Keratinocyte (primary cell): ENCODE measurements at regions not wholly inside any gene's neighbourhood (a gene's known extent, or its start where the extent isn't known, plus 50 kb on each side); places are given as distances from the start of the nearest gene placed in this dataset.
"Not testable (repeated sequence)": the region's sequence is repeated elsewhere in the genome, so short reads cannot be mapped to it uniquely, and the experiment has no call there.

ENCODE experiments used
- DNase-seq: peaks from one replicate; pipeline ENCODE4 v3.0.0-alpha.2; 2011; ENCODE audit warnings: low read depth, missing footprints, low spot score
- FAIRE-seq: peaks from 2 replicates; lab custom pipeline; 2011; peaks lifted over from hg19 to GRCh38; lab: Jason Lieb, UNC
- H2AFZ ChIP-seq: 2 replicates; pipeline ENCODE4 v1.6.0; 2012; ENCODE audit warnings: low read length, control low read depth, inconsistent platforms; ENCODE audit not compliant: control insufficient read depth
- H3K27ac ChIP-seq: 2 replicates; pipeline ENCODE4 v1.5.1; 2011; ENCODE audit warnings: low read length; ENCODE audit not compliant: control insufficient read depth, insufficient read depth
- H3K27me3 ChIP-seq: 3 replicates; pipeline ENCODE4 v1.6.0; 2011; ENCODE audit warnings: low read length; ENCODE audit not compliant: control insufficient read depth, insufficient read depth; ENCODE audit errors: extremely low read depth
- H3K36me3 ChIP-seq, 2 experiments: 2 replicates in 1 of 2; 3 replicates in 1 of 2; pipeline ENCODE4 v1.5.1; 2011; ENCODE audit warnings: low read length in 2 of 2, mild to moderate bottlenecking in 1 of 2; ENCODE audit not compliant: control insufficient read depth in 2 of 2, insufficient read depth in 2 of 2; ENCODE audit errors: extremely low read depth in 1 of 2
- H3K4me1 ChIP-seq: 3 replicates; pipeline ENCODE4 v1.5.1; 2011; ENCODE audit warnings: low read length; ENCODE audit not compliant: control insufficient read depth, insufficient read depth; ENCODE audit errors: extremely low read depth
- H3K4me2 ChIP-seq: 3 replicates; pipeline ENCODE4 v1.6.0; 2011; ENCODE audit warnings: low read depth, low read length; ENCODE audit not compliant: control insufficient read depth, insufficient read depth; ENCODE audit errors: extremely low read depth
- H3K4me3 ChIP-seq, 3 experiments: fragments of 200-600 bp in 1 of 3; sonication (generic) in 1 of 3; 2 replicates in 2 of 3; 3 replicates in 1 of 3; pipeline ENCODE4 v1.5.1; 2011 to 2016; ENCODE audit warnings: low read length in 3 of 3, mild to moderate bottlenecking in 3 of 3, control low read depth in 2 of 3, inconsistent platforms in 1 of 3, low read depth in 1 of 3, mixed read lengths in 1 of 3, mixed run types in 1 of 3, moderate library complexity in 1 of 3; ENCODE audit not compliant: control insufficient read depth in 2 of 3, insufficient read depth in 2 of 3; ENCODE audit errors: extremely low read depth in 1 of 3
- H3K79me2 ChIP-seq: 2 replicates; pipeline ENCODE4 v1.6.0; 2012; ENCODE audit warnings: low read length; ENCODE audit not compliant: control insufficient read depth, insufficient read depth
- H3K9ac ChIP-seq: 3 replicates; pipeline ENCODE4 v1.6.0; 2011; ENCODE audit warnings: low read length; ENCODE audit not compliant: control insufficient read depth, insufficient read depth; ENCODE audit errors: extremely low read depth
- H3K9me1 ChIP-seq: 3 replicates; pipeline ENCODE4 v1.6.0; 2011; ENCODE audit warnings: low read length; ENCODE audit not compliant: control insufficient read depth, insufficient read depth; ENCODE audit errors: extremely low read depth
- H3K9me3 ChIP-seq: 2 replicates; pipeline ENCODE4 v1.5.1; 2012; ENCODE audit warnings: low read depth, low read length; ENCODE audit not compliant: control insufficient read depth
- H4K20me1 ChIP-seq: 3 replicates; pipeline ENCODE4 v1.6.0; 2011; ENCODE audit warnings: low read length; ENCODE audit not compliant: control insufficient read depth, insufficient read depth; ENCODE audit errors: extremely low read depth
- CTCF ChIP-seq, 3 experiments: IDR thresholded peaks in 1 of 3; conservative IDR thresholded peaks in 1 of 3; optimal IDR thresholded peaks in 1 of 3; 2 replicates in 2 of 3; 3 replicates in 1 of 3; pipeline versions ENCODE3 to v1.5.1; 2011; ENCODE audit warnings: low read length in 3 of 3, mild to moderate bottlenecking in 3 of 3, moderate library complexity in 2 of 3, control low read depth in 1 of 3, inconsistent platforms in 1 of 3; ENCODE audit not compliant: insufficient read depth in 2 of 3; ENCODE audit errors: extremely low read depth in 1 of 3
- EZH2 ChIP-seq: IDR thresholded peaks from one replicate; pipeline ENCODE4 v1.6.1; 2012; ENCODE audit warnings: inconsistent platforms, mild to moderate bottlenecking, low read length, moderate library complexity
- dilution Hi-C: fragments of 300-500 bp; cut with MboI; formaldehyde crosslinking; loops from one replicate; pipeline ENCODE4 v1.7.0; 2020; ENCODE audit warnings: low sequenced_read_pairs; ENCODE audit not compliant: extremely low pct_ligation_motif_present

GRCh38 chr4:124931050-124931449, 218.5 kb upstream of the ANKRD50 start:
- no peaks in the 10 kb centered on the region for H3K27me3 ChIP-seq
- H3K4me3 ChIP-seq = no peak overlapping the region
- H3K4me1 ChIP-seq = no peaks in the 10 kb centered on the region
- no peak overlapping the region for H2AFZ ChIP-seq
- dilution Hi-C loops = no loop called here
- H3K79me2 ChIP-seq = no peaks in the 10 kb centered on the region
- DNase-seq (no peak), FAIRE-seq (no peak)
- H3K9me1 ChIP-seq = no peaks in the 10 kb centered on the region
- no peaks in the 10 kb centered on the region for H3K36me3 ChIP-seq
- TF ChIP-seq EZH2 (no peak), CTCF (optimal IDR thresholded peaks at IDR 0.05 in 1 of 3, IDR thresholded peaks at IDR 0.05 in 1 of 3, conservative IDR thresholded peaks at IDR 0.05 in 1 of 3; ENCODE audit: extremely low read depth in 1 of 3, insufficient read depth in 2 of 3, low read length in 3 of 3) (no peak)
- H3K4me2 ChIP-seq = no peak overlapping the region
- no peaks in the 10 kb centered on the region for H3K9me3 ChIP-seq
- H3K27ac ChIP-seq = no peak overlapping the region
- no peaks in the 10 kb centered on the region for H4K20me1 ChIP-seq
- no peak overlapping the region for H3K9ac ChIP-seq

DNA sequence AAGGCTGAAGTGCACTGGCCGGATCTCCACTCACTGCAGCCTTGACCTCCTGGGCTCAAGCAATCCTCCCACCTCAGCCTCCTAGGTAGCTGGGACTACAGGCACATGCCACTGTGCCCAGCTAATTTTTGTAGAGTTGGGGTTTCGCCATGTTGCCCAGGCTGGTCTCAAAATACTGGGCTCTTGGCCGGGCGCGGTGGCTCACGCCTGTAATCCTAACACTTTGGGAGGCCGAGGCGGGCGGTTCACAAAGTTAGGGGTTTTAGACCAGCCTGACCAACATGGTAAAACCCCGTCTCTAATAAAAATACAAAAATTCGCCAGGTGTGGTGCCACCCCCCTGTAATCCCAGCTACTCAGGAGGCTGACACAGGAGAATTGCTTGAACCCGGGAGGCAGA, 210.2 kb upstream of the ANKRD50 start:
- H3K9me3 ChIP-seq, H3K4me1 ChIP-seq, H3K27me3 ChIP-seq, H3K27ac ChIP-seq, H4K20me1 ChIP-seq, H3K4me2 ChIP-seq, H3K4me3 ChIP-seq, DNase-seq, H2AFZ ChIP-seq, dilution Hi-C loops, H3K36me3 ChIP-seq, H3K9me1 ChIP-seq, H3K79me2 ChIP-seq, FAIRE-seq, H3K9ac ChIP-seq: not testable (repeated sequence)

DNA sequence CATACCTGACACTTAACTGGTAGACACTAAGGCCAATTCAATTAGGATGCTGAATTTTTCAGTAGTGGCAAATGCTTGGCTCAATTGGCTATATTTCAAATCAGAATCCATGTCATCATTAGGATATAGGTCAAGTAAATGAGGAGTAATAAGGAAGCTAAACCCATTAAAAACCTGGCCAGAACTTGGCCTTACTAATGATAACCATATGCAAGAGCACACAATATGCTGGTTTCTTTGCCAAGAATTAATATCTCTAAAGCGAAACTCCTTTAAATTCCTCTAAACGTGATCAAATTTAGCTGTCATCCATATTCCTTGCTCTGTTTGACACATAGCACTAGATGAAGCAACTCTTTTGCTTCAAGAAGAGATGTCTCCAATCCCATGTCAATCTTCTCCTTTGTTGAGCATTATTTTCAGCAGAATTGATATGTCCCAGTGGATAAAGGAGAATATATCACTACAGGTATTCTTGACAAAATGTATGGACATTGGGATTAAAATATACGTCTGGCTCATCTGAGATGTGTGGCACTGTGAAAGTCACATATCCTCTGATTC, 206.1 kb upstream of the ANKRD50 start:
- no peak for DNase-seq
- Histone ChIP-seq H3K9me3 (no peaks in the 10 kb centered on the region), H3K9me1 (no peaks in the 10 kb centered on the region), H3K27me3 (no peaks in the 10 kb centered on the region), H3K27ac (no peak overlapping the region), H3K79me2 (no peaks in the 10 kb centered on the region), H4K20me1 (no peaks in the 10 kb centered on the region), H3K9ac (no peak overlapping the region), H3K4me2 (no peak overlapping the region), H3K4me3 (no peak overlapping the region), H2AFZ (no peak overlapping the region), H3K36me3 (no peaks in the 10 kb centered on the region), H3K4me1 (peaks cover 6% of the 10 kb centered on the region)
- TF ChIP-seq EZH2 = no peak
- TF ChIP-seq CTCF (optimal IDR thresholded peaks at IDR 0.05 in 1 of 3, IDR thresholded peaks at IDR 0.05 in 1 of 3, conservative IDR thresholded peaks at IDR 0.05 in 1 of 3; ENCODE audit: extremely low read depth in 1 of 3, insufficient read depth in 2 of 3, low read length in 3 of 3) = no peak
- FAIRE-seq = peak; percentile 73
- dilution Hi-C loops = no loop called here
